ENCODE measurements at regions not wholly inside any gene's neighbourhood (a gene's known extent, or its start where the extent isn't known, plus 50 kb on each side); places are given as distances from the start of the nearest gene placed in this dataset.

GRCh38 chr3:164222197-164222596 lies 856.1 kb downstream of the SI start:
- 63% methylated on average over 3 of the region's 3 CpGs for WGBS (ENCODE audit: low lambda C conversion rate, missing lambda C conversion rate)
- H3K4me1 ChIP-seq (ENCODE audit: insufficient read depth) = no peaks in the 10 kb centered on the region
- TF ChIP-seq EZH2 (IDR thresholded peaks at IDR 0.05; ENCODE audit: borderline replicate concordance) (no peak), EZH2phosphoT487 (IDR thresholded peaks at IDR 0.05; ENCODE audit: low read depth, severe bottlenecking, unreplicated experiment) (no peak)
- TF ChIP-seq, protein P1, sequence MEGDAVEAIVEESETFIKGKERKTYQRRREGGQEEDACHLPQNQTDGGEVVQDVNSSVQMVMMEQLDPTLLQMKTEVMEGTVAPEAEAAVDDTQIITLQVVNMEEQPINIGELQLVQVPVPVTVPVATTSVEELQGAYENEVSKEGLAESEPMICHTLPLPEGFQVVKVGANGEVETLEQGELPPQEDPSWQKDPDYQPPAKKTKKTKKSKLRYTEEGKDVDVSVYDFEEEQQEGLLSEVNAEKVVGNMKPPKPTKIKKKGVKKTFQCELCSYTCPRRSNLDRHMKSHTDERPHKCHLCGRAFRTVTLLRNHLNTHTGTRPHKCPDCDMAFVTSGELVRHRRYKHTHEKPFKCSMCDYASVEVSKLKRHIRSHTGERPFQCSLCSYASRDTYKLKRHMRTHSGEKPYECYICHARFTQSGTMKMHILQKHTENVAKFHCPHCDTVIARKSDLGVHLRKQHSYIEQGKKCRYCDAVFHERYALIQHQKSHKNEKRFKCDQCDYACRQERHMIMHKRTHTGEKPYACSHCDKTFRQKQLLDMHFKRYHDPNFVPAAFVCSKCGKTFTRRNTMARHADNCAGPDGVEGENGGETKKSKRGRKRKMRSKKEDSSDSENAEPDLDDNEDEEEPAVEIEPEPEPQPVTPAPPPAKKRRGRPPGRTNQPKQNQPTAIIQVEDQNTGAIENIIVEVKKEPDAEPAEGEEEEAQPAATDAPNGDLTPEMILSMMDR (IDR thresholded peaks at IDR 0.05; ENCODE audit: poor library complexity) = no peak
- no peaks in the 10 kb centered on the region for H3K9me2 ChIP-seq (replicated peaks; ENCODE audit: insufficient read depth)
- H2AFZ ChIP-seq = no peak overlapping the region
- no peaks in the 10 kb centered on the region for H3K79me2 ChIP-seq
- no peaks in the 10 kb centered on the region for H3K9me3 ChIP-seq (ENCODE audit: low read depth)
- no peaks in the 10 kb centered on the region for H3K36me3 ChIP-seq (replicated peaks; ENCODE audit: insufficient read depth, low read depth)
- H3K27ac ChIP-seq = no peak overlapping the region
- no peak for DNase-seq (ENCODE audit: low spot score)
- no peak overlapping the region for H3K4me3 ChIP-seq
- H3K4me2 ChIP-seq = no peak overlapping the region
- H4K20me1 ChIP-seq (ENCODE audit: insufficient read depth, poor library complexity, severe bottlenecking) = no peaks in the 10 kb centered on the region
- no peaks in the 10 kb centered on the region for H3K27me3 ChIP-seq

DNA sequence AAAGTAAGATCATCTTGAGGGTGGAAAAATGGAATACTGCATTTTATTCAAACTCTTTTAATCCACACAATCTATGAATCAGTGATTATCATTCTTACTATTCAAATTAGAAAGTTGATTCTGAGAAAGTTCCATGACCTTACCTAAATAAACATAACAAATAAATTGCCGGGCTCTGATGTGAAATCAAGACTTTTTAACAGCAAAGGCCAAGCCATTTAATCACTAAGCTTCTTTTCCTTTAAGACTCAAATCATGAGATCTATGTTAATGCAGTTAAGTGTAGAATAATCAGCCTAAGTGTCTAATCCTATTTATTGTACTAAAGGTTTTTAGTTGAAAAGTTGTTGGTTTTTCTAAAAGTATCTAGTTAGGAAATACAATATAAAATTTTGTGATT lies 857.0 kb downstream of the SI start:
- no peak for DNase-seq (ENCODE audit: low spot score)
- TF ChIP-seq EZH2 (IDR thresholded peaks at IDR 0.05; ENCODE audit: borderline replicate concordance) = no peak
- TF ChIP-seq, protein P1 (IDR thresholded peaks at IDR 0.05; ENCODE audit: poor library complexity) = no peak
- TF ChIP-seq EZH2phosphoT487 (IDR thresholded peaks at IDR 0.05; ENCODE audit: low read depth, severe bottlenecking, unreplicated experiment) = no peak
- no peaks in the 10 kb centered on the region for H3K27me3 ChIP-seq
- H3K27ac ChIP-seq = no peak overlapping the region
- H2AFZ ChIP-seq = no peak overlapping the region
- no peaks in the 10 kb centered on the region for H3K36me3 ChIP-seq (replicated peaks; ENCODE audit: insufficient read depth, low read depth)
- no peaks in the 10 kb centered on the region for H3K79me2 ChIP-seq
- no peaks in the 10 kb centered on the region for H3K4me1 ChIP-seq (ENCODE audit: insufficient read depth)
- no peak overlapping the region for H3K4me3 ChIP-seq
- no peaks in the 10 kb centered on the region for H3K9me2 ChIP-seq (replicated peaks; ENCODE audit: insufficient read depth)
- no peaks in the 10 kb centered on the region for H4K20me1 ChIP-seq (ENCODE audit: insufficient read depth, poor library complexity, severe bottlenecking)
- H3K9me3 ChIP-seq (ENCODE audit: low read depth) = no peaks in the 10 kb centered on the region
- 82% methylated on average over 1 of the region's 1 CpG for WGBS (ENCODE audit: low lambda C conversion rate, missing lambda C conversion rate)
- no peak overlapping the region for H3K4me2 ChIP-seq

- no peak overlapping the region for H3K27ac ChIP-seq
- H3K9me3 ChIP-seq (ENCODE audit: low read depth) = no peaks in the 10 kb centered on the region
- no peaks in the 10 kb centered on the region for H4K20me1 ChIP-seq (ENCODE audit: insufficient read depth, poor library complexity, severe bottlenecking)
- no peak for DNase-seq (ENCODE audit: low spot score)
- H3K4me2 ChIP-seq = no peak overlapping the region
- TF ChIP-seq, protein P1 (IDR thresholded peaks at IDR 0.05; ENCODE audit: poor library complexity) = no peak
- TF ChIP-seq EZH2 (IDR thresholded peaks at IDR 0.05; ENCODE audit: borderline replicate concordance) = no peak
- no peak for TF ChIP-seq EZH2phosphoT487 (IDR thresholded peaks at IDR 0.05; ENCODE audit: low read depth, severe bottlenecking, unreplicated experiment)
- no peaks in the 10 kb centered on the region for H3K79me2 ChIP-seq
- H2AFZ ChIP-seq = no peak overlapping the region
- H3K9me2 ChIP-seq (replicated peaks; ENCODE audit: insufficient read depth) = no peaks in the 10 kb centered on the region
- 91% methylated on average over 1 of the region's 1 CpG for WGBS (ENCODE audit: low lambda C conversion rate, missing lambda C conversion rate)
- H3K27me3 ChIP-seq = no peaks in the 10 kb centered on the region
- no peaks in the 10 kb centered on the region for H3K36me3 ChIP-seq (replicated peaks; ENCODE audit: insufficient read depth, low read depth)
- H3K4me3 ChIP-seq = no peak overlapping the region
- H3K4me1 ChIP-seq (ENCODE audit: insufficient read depth) = no peaks in the 10 kb centered on the region
These were observed 868.9 kb downstream of the SI start for GRCh38 chr3:164209363-164209762.

DNA sequence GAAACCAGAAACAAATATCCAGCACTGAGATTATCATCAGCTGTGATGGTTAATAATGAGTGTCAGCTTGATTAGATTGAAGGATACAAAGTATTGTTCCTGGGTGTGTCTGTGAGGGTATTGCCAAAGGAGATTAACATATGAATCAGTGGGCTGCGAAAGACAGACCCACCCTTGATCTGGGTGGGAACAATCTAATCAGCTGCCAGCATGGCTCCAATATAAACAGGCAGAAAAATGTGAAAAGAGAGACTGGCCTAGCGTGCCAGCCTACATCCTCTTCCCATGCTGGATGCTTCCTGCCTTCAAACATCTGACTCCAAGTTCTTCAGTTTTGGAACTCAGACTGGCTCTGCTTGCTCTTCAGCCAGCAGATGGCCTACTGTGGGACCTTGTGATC lies 869.5 kb downstream of the SI start:
- H3K4me3 ChIP-seq = no peak overlapping the region
- H2AFZ ChIP-seq = no peak overlapping the region
- H3K27me3 ChIP-seq = no peaks in the 10 kb centered on the region
- no peaks in the 10 kb centered on the region for H3K36me3 ChIP-seq (replicated peaks; ENCODE audit: insufficient read depth, low read depth)
- WGBS (ENCODE audit: low lambda C conversion rate, missing lambda C conversion rate) = 92% methylated on average over 2 of the region's 2 CpGs
- H3K79me2 ChIP-seq = no peaks in the 10 kb centered on the region
- no peaks in the 10 kb centered on the region for H4K20me1 ChIP-seq (ENCODE audit: insufficient read depth, poor library complexity, severe bottlenecking)
- DNase-seq (ENCODE audit: low spot score) = no peak
- no peaks in the 10 kb centered on the region for H3K9me3 ChIP-seq (ENCODE audit: low read depth)
- no peaks in the 10 kb centered on the region for H3K4me1 ChIP-seq (ENCODE audit: insufficient read depth)
- TF ChIP-seq EZH2phosphoT487 (IDR thresholded peaks at IDR 0.05; ENCODE audit: low read depth, severe bottlenecking, unreplicated experiment) = no peak
- TF ChIP-seq, protein P1 (IDR thresholded peaks at IDR 0.05; ENCODE audit: poor library complexity) = no peak
- no peak for TF ChIP-seq EZH2 (IDR thresholded peaks at IDR 0.05; ENCODE audit: borderline replicate concordance)
- H3K9me2 ChIP-seq (replicated peaks; ENCODE audit: insufficient read depth) = no peaks in the 10 kb centered on the region
- no peak overlapping the region for H3K4me2 ChIP-seq
- no peak overlapping the region for H3K27ac ChIP-seq

All from hepatocyte (in vitro differentiated cells).